Calu3 (cell line): ENCODE measurements at regions not wholly inside any gene's neighbourhood (a gene's known extent, or its start where the extent isn't known, plus 50 kb on each side); places are given as distances from the start of the nearest gene placed in this dataset.

Source experiments
- BruUV-seq: library from RNA; stranded (reverse); fragments of 400-500 nt; replicated peaks from 2 replicates; lab custom pipeline; 2021; lab: Mats Ljungman, UMichigan
- CTCF ChIA-PET: fragments of 300-600 bp; sonication (Branson Sonifier 250); formaldehyde crosslinking; loops from one replicate; lab custom pipeline; 2022; ENCODE audit warnings: antibody characterized with exemption; lab: Charles Lee
- DNase-seq: peaks from one replicate; pipeline ENCODE4 v3.0.0; 2022
- H3K27ac Mint-ChIP-seq: one replicate; pipeline ENCODE4 v1.8.0; 2022; ENCODE audit warnings: mixed read lengths; ENCODE audit not compliant: unreplicated experiment
- H3K27me3 Mint-ChIP-seq: one replicate; pipeline ENCODE4 v1.8.0; 2022; ENCODE audit warnings: mixed read lengths; ENCODE audit not compliant: unreplicated experiment
- H3K36me3 Mint-ChIP-seq: one replicate; pipeline ENCODE4 v1.8.0; 2022; ENCODE audit warnings: mild to moderate bottlenecking, moderate library complexity, mixed read lengths; ENCODE audit not compliant: insufficient read depth, unreplicated experiment
- H3K4me1 Mint-ChIP-seq: one replicate; pipeline ENCODE4 v1.8.0; 2022; ENCODE audit warnings: mild to moderate bottlenecking, low read depth, mixed read lengths; ENCODE audit not compliant: unreplicated experiment
- H3K4me3 Mint-ChIP-seq: one replicate; pipeline ENCODE4 v1.8.0; 2022; ENCODE audit warnings: mild to moderate bottlenecking, low read depth, moderate library complexity, mixed read lengths; ENCODE audit not compliant: unreplicated experiment
- H3K9me3 Mint-ChIP-seq: one replicate; pipeline ENCODE4 v1.8.0; 2022; ENCODE audit warnings: low read depth, mixed read lengths; ENCODE audit not compliant: unreplicated experiment
- CTCF ChIP-seq: fragments of 200-600 bp; IDR thresholded peaks from one replicate; pipeline ENCODE4 v1.8.0; 2022; ENCODE audit warnings: antibody characterized with exemption; ENCODE audit not compliant: unreplicated experiment
- intact Hi-C: fragments of 100-400 bp; cut with micrococcal nuclease; formaldehyde crosslinking; loops from one replicate; pipeline ENCODE4 v1.10.0; 2022; ENCODE audit not compliant: unreplicated experiment

- CTCF ChIA-PET, result no interaction called here
- H3K9me3 Mint-ChIP-seq, result no peaks in the 10 kb centered on the region
- H3K4me1 Mint-ChIP-seq, result peaks cover 7% of the 10 kb centered on the region
- intact Hi-C loops, result no loop called here
- no peak overlapping the region for H3K27ac Mint-ChIP-seq
- H3K4me3 Mint-ChIP-seq, result no peak overlapping the region
- H3K27me3 Mint-ChIP-seq, result peaks cover 58% of the 10 kb centered on the region
- no peaks in the 10 kb centered on the region for H3K36me3 Mint-ChIP-seq
- no peak for DNase-seq
- no peak for TF ChIP-seq CTCF
- BruUV-seq, result no TSS peak
Measured at GRCh38 chr2:128626760-128627511, 308.3 kb upstream of the HS6ST1 start.

DNA sequence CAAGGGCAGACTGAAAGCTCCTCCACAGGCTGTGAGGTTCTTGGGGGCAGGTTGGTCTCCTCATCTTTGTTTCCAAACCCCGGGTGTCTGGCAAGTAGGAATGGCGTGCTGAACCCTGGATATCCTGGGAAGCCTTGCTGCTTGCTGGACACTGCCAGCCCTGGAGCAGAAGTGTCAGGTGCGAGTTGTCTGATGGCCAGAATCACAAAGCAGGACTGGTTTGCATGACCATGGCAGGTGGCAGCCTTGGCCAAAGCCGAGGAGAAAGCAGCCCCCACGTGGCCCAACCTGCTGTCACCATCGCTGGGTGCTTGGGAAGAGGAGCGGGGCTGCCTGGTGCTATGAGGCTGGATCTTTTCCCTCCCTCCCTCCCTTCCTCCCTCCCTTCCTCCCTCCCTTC is 309.5 kb upstream of the HS6ST1 start:
- Mint-ChIP-seq H3K4me1 (peaks cover 7% of the 10 kb centered on the region), H3K27ac (no peak overlapping the region), H3K27me3 (peaks cover 69% of the 10 kb centered on the region), H3K36me3 (no peaks in the 10 kb centered on the region), H3K9me3 (no peaks in the 10 kb centered on the region), H3K4me3 (no peak overlapping the region)
- CTCF ChIA-PET, result no interaction called here
- DNase-seq, result no peak
- intact Hi-C loops, result no loop called here
- BruUV-seq, result no TSS peak
- no peak for TF ChIP-seq CTCF

DNA sequence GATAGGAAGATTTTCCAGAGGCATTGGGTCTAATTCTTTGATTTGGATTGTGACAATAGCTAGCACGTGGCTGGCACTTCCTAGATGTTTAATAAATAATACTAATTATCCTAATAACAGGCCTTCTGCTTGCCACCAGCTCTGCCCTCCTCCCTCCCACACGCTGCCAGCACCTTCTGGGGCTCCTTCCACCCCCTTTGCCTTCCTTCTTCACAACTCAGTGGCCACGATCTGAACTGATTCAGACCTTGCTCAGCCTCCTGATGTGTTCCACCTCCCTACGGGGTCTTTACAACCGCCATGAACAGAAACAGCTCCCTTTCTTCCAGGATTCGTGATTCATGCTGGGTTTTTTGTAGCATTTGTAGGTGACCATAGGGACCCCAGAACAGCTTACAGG is 310.3 kb upstream of the HS6ST1 start:
- BruUV-seq, result no TSS peak
- H3K36me3 Mint-ChIP-seq, result no peaks in the 10 kb centered on the region
- no peak for DNase-seq
- no peak overlapping the region for H3K4me3 Mint-ChIP-seq
- H3K27me3 Mint-ChIP-seq, result peaks cover 69% of the 10 kb centered on the region
- H3K27ac Mint-ChIP-seq, result no peak overlapping the region
- H3K9me3 Mint-ChIP-seq, result no peaks in the 10 kb centered on the region
- H3K4me1 Mint-ChIP-seq, result peaks cover 5% of the 10 kb centered on the region
- intact Hi-C loops, result no loop called here
- no peak for TF ChIP-seq CTCF
- CTCF ChIA-PET, result interaction anchor here (0.5 kb wide), 1 partner anchor 227 kb away, joined by 3 read pairs; no protein-coding TSS in a partner anchor

DNA sequence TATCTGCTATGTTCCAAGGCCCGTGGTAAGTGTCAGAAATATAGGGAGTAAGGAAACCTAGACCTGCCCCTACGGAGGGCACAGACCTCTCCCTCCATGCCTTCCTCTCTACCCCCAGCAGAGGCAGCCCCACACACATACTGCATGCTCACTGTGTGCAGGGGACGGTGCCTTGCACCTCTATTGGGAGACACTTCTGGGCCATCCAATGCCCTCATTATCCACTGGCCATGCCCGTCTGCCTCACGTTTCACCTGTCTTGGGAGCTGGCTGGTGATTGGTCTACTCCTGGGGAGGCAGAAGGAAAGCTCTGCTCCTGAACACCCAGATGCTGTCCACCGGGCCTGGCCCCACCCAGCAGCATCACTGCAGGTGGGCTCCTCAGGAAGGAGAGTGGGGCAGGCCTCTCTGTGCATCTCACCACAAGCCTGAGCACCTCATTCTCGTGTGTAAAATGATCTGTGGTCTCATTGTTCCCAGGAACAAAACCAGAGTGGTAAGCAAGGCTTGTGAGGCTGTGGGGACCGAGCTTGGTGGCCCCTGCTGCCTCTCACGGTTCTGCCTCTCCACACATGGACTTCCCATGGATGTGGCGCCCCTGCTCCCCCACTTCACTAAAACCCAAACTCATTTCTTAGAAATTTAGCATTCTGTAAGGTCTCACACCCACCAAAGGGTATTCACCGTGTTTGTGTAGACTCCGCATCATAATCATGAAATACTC is 312.5 kb upstream of the HS6ST1 start:
- no peak overlapping the region for H3K4me3 Mint-ChIP-seq
- CTCF ChIA-PET, result no interaction called here
- H3K36me3 Mint-ChIP-seq, result no peaks in the 10 kb centered on the region
- no TSS peak for BruUV-seq
- no peaks in the 10 kb centered on the region for H3K4me1 Mint-ChIP-seq
- TF ChIP-seq CTCF, result no peak
- H3K27ac Mint-ChIP-seq, result no peak overlapping the region
- peaks cover 65% of the 10 kb centered on the region for H3K27me3 Mint-ChIP-seq
- H3K9me3 Mint-ChIP-seq, result no peaks in the 10 kb centered on the region
- DNase-seq, result no peak
- intact Hi-C loops, result no loop called here
